Neutrophil (primary cell): ENCODE measurements at regions not wholly inside any gene's neighbourhood (a gene's known extent, or its start where the extent isn't known, plus 50 kb on each side); places are given as distances from the start of the nearest gene placed in this dataset.

Experiments
- H3K27ac ChIP-seq: fragments of 200-600 bp; sonication (generic); 2 replicates; pipeline ENCODE4 v1.5.1; 2016; ENCODE audit warnings: mild to moderate bottlenecking, moderate library complexity
- H3K27me3 ChIP-seq: fragments of 200-600 bp; sonication (generic); 2 replicates; pipeline ENCODE4 v1.6.0; 2016; ENCODE audit warnings: mild to moderate bottlenecking
- H3K36me3 ChIP-seq: fragments of 200-600 bp; sonication (generic); 2 replicates; pipeline ENCODE4 v1.5.1; 2017
- H3K4me1 ChIP-seq, 2 experiments: fragments of 200-600 bp in 1 of 2; sonication (generic) in 1 of 2; 1 replicate in 1 of 2; 2 replicates in 1 of 2; pipeline versions ENCODE4 v1.5.1 to v1.6.1; 2013 to 2016; ENCODE audit warnings: low read depth in 1 of 2, low read length in 1 of 2, mild to moderate bottlenecking in 1 of 2, moderate library complexity in 1 of 2; ENCODE audit not compliant: control insufficient read depth in 1 of 2, insufficient read depth in 1 of 2
- H3K4me3 ChIP-seq, 2 experiments: fragments of 200-600 bp in 1 of 2; sonication (generic) in 1 of 2; 1 replicate in 1 of 2; 2 replicates in 1 of 2; pipeline ENCODE4 v1.5.1; 2013 to 2016; ENCODE audit warnings: low read depth in 1 of 2, low read length in 1 of 2, mild to moderate bottlenecking in 1 of 2, moderate library complexity in 1 of 2
- H3K9me3 ChIP-seq: fragments of 200-600 bp; sonication (generic); 2 replicates; pipeline ENCODE4 v1.5.1; 2016
- TF ChIP-seq, protein P1 (sequence below): fragments of 200-600 bp; sonication (generic); IDR thresholded peaks from 2 replicates; pipeline ENCODE4 v1.5.1; 2016; ENCODE audit warnings: antibody characterized with exemption

DNA sequence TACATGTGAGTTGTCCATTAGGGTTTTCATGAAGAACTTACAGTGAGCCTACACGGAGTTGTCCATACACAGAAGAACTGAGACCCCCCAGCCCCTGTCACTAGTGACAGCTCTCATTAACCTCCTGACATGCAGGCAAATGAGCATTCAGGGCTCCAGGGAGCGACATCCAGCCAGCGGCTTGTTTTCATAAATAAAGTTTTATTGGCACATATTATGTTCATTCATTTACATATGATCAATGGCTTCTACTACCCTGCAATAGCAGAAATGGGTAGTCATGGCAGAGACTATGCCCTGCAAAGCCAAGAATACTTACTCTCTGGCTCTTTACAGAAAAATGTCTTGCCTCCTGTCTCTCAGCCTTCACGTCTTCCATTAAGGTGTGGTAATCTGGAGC is 553.5 kb downstream of the EDEM1 start:
- peaks cover 0 to 7% of the 10 kb centered on the region in 2 experiments for H3K4me1 ChIP-seq
- no peaks in the 10 kb centered on the region for H3K27me3 ChIP-seq
- H3K36me3 ChIP-seq: no peaks in the 10 kb centered on the region
- no peak overlapping the region for H3K27ac ChIP-seq
- H3K9me3 ChIP-seq: no peaks in the 10 kb centered on the region
- TF ChIP-seq, protein P1, sequence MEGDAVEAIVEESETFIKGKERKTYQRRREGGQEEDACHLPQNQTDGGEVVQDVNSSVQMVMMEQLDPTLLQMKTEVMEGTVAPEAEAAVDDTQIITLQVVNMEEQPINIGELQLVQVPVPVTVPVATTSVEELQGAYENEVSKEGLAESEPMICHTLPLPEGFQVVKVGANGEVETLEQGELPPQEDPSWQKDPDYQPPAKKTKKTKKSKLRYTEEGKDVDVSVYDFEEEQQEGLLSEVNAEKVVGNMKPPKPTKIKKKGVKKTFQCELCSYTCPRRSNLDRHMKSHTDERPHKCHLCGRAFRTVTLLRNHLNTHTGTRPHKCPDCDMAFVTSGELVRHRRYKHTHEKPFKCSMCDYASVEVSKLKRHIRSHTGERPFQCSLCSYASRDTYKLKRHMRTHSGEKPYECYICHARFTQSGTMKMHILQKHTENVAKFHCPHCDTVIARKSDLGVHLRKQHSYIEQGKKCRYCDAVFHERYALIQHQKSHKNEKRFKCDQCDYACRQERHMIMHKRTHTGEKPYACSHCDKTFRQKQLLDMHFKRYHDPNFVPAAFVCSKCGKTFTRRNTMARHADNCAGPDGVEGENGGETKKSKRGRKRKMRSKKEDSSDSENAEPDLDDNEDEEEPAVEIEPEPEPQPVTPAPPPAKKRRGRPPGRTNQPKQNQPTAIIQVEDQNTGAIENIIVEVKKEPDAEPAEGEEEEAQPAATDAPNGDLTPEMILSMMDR: no peak
- H3K4me3 ChIP-seq: no peak overlapping the region

DNA sequence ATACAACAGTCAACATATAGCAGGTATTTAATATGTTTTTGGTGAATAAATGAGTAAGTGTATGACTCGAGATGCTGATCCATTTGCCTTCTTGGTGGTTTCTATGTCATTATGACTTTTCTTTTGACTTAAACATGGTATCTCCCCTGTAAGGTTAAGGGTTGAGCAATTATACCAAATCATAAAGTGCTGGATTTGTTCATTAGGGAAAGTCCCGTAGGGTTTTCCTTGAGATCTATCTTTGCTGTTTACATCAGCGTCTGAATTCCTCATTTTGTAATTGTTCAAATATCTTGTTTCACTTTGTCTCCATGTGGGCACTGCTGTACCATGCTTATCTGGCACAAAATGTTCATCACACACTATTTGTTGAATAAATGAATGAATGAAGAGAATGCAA is 562.6 kb downstream of the EDEM1 start:
- H3K27me3 ChIP-seq: no peaks in the 10 kb centered on the region
- H3K4me1 ChIP-seq: no peaks in the 10 kb centered on the region
- no peaks in the 10 kb centered on the region for H3K36me3 ChIP-seq
- no peak overlapping the region for H3K27ac ChIP-seq
- no peaks in the 10 kb centered on the region for H3K9me3 ChIP-seq
- H3K4me3 ChIP-seq: no peak overlapping the region
- TF ChIP-seq, protein P1: no peak

DNA sequence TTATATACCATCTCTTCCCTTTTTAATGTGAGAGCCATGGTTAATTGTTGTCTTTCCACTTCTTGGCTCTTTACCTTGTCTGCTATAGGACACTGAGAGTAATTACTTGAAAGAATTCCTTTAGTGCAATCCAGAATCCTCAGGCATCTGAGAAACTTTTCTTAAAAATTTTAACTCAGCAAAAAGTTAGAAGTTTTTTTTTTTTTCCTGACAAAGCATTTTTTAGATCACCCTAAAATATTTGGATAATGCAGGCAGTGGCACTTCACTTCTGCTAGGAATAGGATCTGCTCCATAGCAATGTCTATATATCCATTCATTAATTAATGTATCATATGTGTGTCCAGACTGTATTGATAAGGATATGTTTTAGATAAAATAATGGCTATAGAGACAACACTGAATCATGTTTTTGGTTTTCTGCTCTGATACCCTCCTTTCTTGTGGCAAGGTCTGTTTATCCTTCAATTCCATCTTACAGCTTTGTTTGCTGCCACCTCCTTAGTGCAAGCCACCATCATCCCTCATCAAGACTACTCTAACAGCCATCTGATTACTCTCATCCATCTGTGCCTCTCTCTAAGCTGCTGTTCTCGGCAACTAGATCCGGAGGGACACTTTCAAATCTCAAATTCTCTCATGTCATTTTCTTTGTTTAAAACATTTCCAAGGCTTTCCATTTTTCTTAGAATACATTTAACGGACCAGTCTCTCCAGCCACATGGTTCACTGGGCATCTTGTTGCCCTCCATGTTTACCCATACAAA is 563.5 kb downstream of the EDEM1 start:
- H3K9me3 ChIP-seq: no peaks in the 10 kb centered on the region
- H3K27ac ChIP-seq: no peak overlapping the region
- H3K4me1 ChIP-seq: no peaks in the 10 kb centered on the region
- TF ChIP-seq, protein P1: no peak
- no peak overlapping the region for H3K4me3 ChIP-seq
- no peaks in the 10 kb centered on the region for H3K36me3 ChIP-seq
- H3K27me3 ChIP-seq: no peaks in the 10 kb centered on the region

DNA sequence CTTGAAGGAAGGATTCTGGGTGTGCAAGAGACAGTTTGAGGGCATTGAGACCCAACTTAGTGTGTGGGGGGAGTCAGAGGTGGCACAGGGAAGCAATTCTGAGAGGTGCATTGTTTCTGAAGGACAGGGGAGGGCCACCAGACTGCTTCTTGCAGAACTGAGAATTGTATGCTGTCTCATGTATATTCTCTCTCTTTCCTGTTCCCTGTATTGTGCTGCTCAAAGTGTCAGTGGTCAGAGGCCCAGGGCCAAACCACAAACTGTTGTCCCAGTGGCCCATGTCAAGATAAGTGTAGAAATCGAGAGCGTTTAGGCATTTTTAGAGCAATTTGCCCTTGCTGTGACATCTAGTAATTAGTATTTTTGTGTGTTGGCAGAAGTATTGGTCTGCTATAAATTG is 567.1 kb downstream of the EDEM1 start:
- no peaks in the 10 kb centered on the region for H3K27me3 ChIP-seq
- H3K27ac ChIP-seq: no peak overlapping the region
- H3K9me3 ChIP-seq: no peaks in the 10 kb centered on the region
- H3K4me3 ChIP-seq: no peak overlapping the region
- TF ChIP-seq, protein P1: no peak
- no peaks in the 10 kb centered on the region for H3K4me1 ChIP-seq
- H3K36me3 ChIP-seq: no peaks in the 10 kb centered on the region

DNA sequence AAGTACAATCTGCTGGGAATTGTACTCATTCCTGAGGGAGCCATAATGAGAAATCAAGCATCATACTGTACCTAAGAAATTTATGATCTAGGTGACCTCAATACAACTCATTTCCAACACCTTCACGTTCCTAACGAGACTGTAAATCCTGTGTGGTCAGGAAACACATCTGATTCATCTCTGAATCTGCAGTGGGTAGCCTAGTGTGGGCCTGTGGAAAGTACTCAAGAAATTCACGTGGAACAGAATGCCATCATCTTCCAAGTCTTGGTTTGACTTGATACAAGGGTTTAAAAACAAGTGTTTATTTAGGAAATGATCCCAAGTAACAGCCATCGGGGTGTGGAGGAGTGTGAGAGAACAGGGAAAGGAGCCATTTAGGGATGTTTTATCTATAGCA is 568.9 kb downstream of the EDEM1 start:
- Histone ChIP-seq H3K27ac (no peak overlapping the region), H3K9me3 (no peaks in the 10 kb centered on the region), H3K4me3 (no peak overlapping the region), H3K27me3 (no peaks in the 10 kb centered on the region), H3K36me3 (no peaks in the 10 kb centered on the region), H3K4me1 (no peaks in the 10 kb centered on the region)
- TF ChIP-seq, protein P1: no peak
